T-helper 1 cell treated with Interleukin-12 subunit alpha and Interleukin-12 subunit beta and Interleukin-4 antibody, amounts not matched to agents 30 μg/mL and 1 μg/mL, for 36 hours (primary cell): ENCODE measurements at regions not wholly inside any gene's neighbourhood (a gene's known extent, or its start where the extent isn't known, plus 50 kb on each side); places are given as distances from the start of the nearest gene placed in this dataset.

Source experiments
- H3K27ac Mint-ChIP-seq: one replicate; pipeline ENCODE4 v1.8.0; 2021; ENCODE audit warnings: mild to moderate bottlenecking, mixed read lengths
- H3K27me3 Mint-ChIP-seq: one replicate; pipeline ENCODE4 v1.8.0; 2021; ENCODE audit warnings: low read depth, mixed read lengths
- H3K36me3 Mint-ChIP-seq: one replicate; pipeline ENCODE4 v1.8.0; 2021; ENCODE audit warnings: low read depth, mixed read lengths
- H3K4me1 Mint-ChIP-seq: one replicate; pipeline ENCODE4 v1.8.0; 2021; ENCODE audit warnings: low read depth, mixed read lengths
- H3K4me3 Mint-ChIP-seq: one replicate; pipeline ENCODE4 v1.8.0; 2021; ENCODE audit warnings: mild to moderate bottlenecking, moderate library complexity, mixed read lengths
- H3K9me3 Mint-ChIP-seq: one replicate; pipeline ENCODE4 v1.8.0; 2021; ENCODE audit warnings: mixed read lengths

- Mint-ChIP-seq H3K4me1 (no peaks in the 10 kb centered on the region), H3K27me3 (peaks cover 5% of the 10 kb centered on the region), H3K4me3 (no peak overlapping the region), H3K36me3 (no peaks in the 10 kb centered on the region), H3K9me3 (no peaks in the 10 kb centered on the region), H3K27ac (no peak overlapping the region)
These were observed 339.6 kb upstream of the SGCD start for GRCh38 chr5:155987265-155987810.

- no peak overlapping the region for H3K27ac Mint-ChIP-seq
- H3K9me3 Mint-ChIP-seq, result no peaks in the 10 kb centered on the region
- no peaks in the 10 kb centered on the region for H3K36me3 Mint-ChIP-seq
- H3K27me3 Mint-ChIP-seq, result peaks cover 5% of the 10 kb centered on the region
- H3K4me1 Mint-ChIP-seq, result no peaks in the 10 kb centered on the region
- H3K4me3 Mint-ChIP-seq, result no peak overlapping the region
These were observed 337.1 kb upstream of the SGCD start for GRCh38 chr5:155989879-155990278.

GRCh38 chr5:155996123-155996522, 330.8 kb upstream of the SGCD start:
- H3K36me3 Mint-ChIP-seq, result no peaks in the 10 kb centered on the region
- H3K27ac Mint-ChIP-seq, result no peak overlapping the region
- H3K27me3 Mint-ChIP-seq, result peaks cover 5% of the 10 kb centered on the region
- no peaks in the 10 kb centered on the region for H3K4me1 Mint-ChIP-seq
- no peak overlapping the region for H3K4me3 Mint-ChIP-seq
- H3K9me3 Mint-ChIP-seq, result no peaks in the 10 kb centered on the region

GRCh38 chr5:155998257-155998656, 328.7 kb upstream of the SGCD start:
- Mint-ChIP-seq H3K27me3 (no peaks in the 10 kb centered on the region), H3K4me1 (no peaks in the 10 kb centered on the region), H3K27ac (no peak overlapping the region), H3K4me3 (no peak overlapping the region), H3K9me3 (no peaks in the 10 kb centered on the region), H3K36me3 (no peaks in the 10 kb centered on the region)

GRCh38 chr5:156000115-156000514, 326.8 kb upstream of the SGCD start:
- H3K4me3 Mint-ChIP-seq, result no peak overlapping the region
- no peaks in the 10 kb centered on the region for H3K36me3 Mint-ChIP-seq
- no peaks in the 10 kb centered on the region for H3K9me3 Mint-ChIP-seq
- H3K27ac Mint-ChIP-seq, result no peak overlapping the region
- no peaks in the 10 kb centered on the region for H3K27me3 Mint-ChIP-seq
- no peaks in the 10 kb centered on the region for H3K4me1 Mint-ChIP-seq

- Mint-ChIP-seq H3K4me1 (no peaks in the 10 kb centered on the region), H3K27ac (no peak overlapping the region), H3K36me3 (no peaks in the 10 kb centered on the region), H3K9me3 (no peaks in the 10 kb centered on the region), H3K4me3 (no peak overlapping the region), H3K27me3 (peaks cover 3% of the 10 kb centered on the region)
These were observed 322.2 kb upstream of the SGCD start for GRCh38 chr5:156004754-156005153.

- Mint-ChIP-seq H3K4me1 (no peaks in the 10 kb centered on the region), H3K27ac (no peak overlapping the region), H3K4me3 (no peak overlapping the region), H3K9me3 (no peaks in the 10 kb centered on the region), H3K27me3 (peaks cover 3% of the 10 kb centered on the region), H3K36me3 (no peaks in the 10 kb centered on the region)
These were observed 320.8 kb upstream of the SGCD start for GRCh38 chr5:156006026-156006647.

GRCh38 chr5:156008844-156009243, 318.1 kb upstream of the SGCD start:
- peaks cover 3% of the 10 kb centered on the region for H3K27me3 Mint-ChIP-seq
- H3K4me1 Mint-ChIP-seq, result no peaks in the 10 kb centered on the region
- H3K4me3 Mint-ChIP-seq, result no peak overlapping the region
- H3K9me3 Mint-ChIP-seq, result no peaks in the 10 kb centered on the region
- no peak overlapping the region for H3K27ac Mint-ChIP-seq
- no peaks in the 10 kb centered on the region for H3K36me3 Mint-ChIP-seq

- peaks cover 3% of the 10 kb centered on the region for H3K27me3 Mint-ChIP-seq
- no peaks in the 10 kb centered on the region for H3K9me3 Mint-ChIP-seq
- H3K4me1 Mint-ChIP-seq, result no peaks in the 10 kb centered on the region
- no peak overlapping the region for H3K4me3 Mint-ChIP-seq
- no peaks in the 10 kb centered on the region for H3K36me3 Mint-ChIP-seq
- H3K27ac Mint-ChIP-seq, result no peak overlapping the region
These were observed 317.4 kb upstream of the SGCD start for GRCh38 chr5:156009583-156009982.

GRCh38 chr5:156015137-156015536, 311.8 kb upstream of the SGCD start:
- H3K27ac Mint-ChIP-seq, result no peak overlapping the region
- H3K27me3 Mint-ChIP-seq, result peaks cover 4% of the 10 kb centered on the region
- no peaks in the 10 kb centered on the region for H3K36me3 Mint-ChIP-seq
- no peaks in the 10 kb centered on the region for H3K9me3 Mint-ChIP-seq
- H3K4me1 Mint-ChIP-seq, result no peaks in the 10 kb centered on the region
- H3K4me3 Mint-ChIP-seq, result no peak overlapping the region

- Mint-ChIP-seq H3K36me3 (no peaks in the 10 kb centered on the region), H3K4me1 (no peaks in the 10 kb centered on the region), H3K27me3 (peaks cover 4% of the 10 kb centered on the region), H3K27ac (no peak overlapping the region), H3K9me3 (no peaks in the 10 kb centered on the region), H3K4me3 (no peak overlapping the region)
These were observed 307.8 kb upstream of the SGCD start for GRCh38 chr5:156019130-156019529.

- no peaks in the 10 kb centered on the region for H3K36me3 Mint-ChIP-seq
- no peaks in the 10 kb centered on the region for H3K4me1 Mint-ChIP-seq
- no peak overlapping the region for H3K27ac Mint-ChIP-seq
- H3K27me3 Mint-ChIP-seq, result peaks cover 4% of the 10 kb centered on the region
- no peaks in the 10 kb centered on the region for H3K9me3 Mint-ChIP-seq
- H3K4me3 Mint-ChIP-seq, result no peak overlapping the region
These were observed 307.3 kb upstream of the SGCD start for GRCh38 chr5:156019571-156020180.

- Mint-ChIP-seq H3K27ac (no peak overlapping the region), H3K27me3 (peaks cover 4% of the 10 kb centered on the region), H3K4me1 (no peaks in the 10 kb centered on the region), H3K36me3 (no peaks in the 10 kb centered on the region), H3K9me3 (no peaks in the 10 kb centered on the region), H3K4me3 (no peak overlapping the region)
These were observed 306.3 kb upstream of the SGCD start for GRCh38 chr5:156020647-156021046.

GRCh38 chr5:156021866-156022265, 305.1 kb upstream of the SGCD start:
- H3K36me3 Mint-ChIP-seq, result no peaks in the 10 kb centered on the region
- H3K4me3 Mint-ChIP-seq, result no peak overlapping the region
- H3K4me1 Mint-ChIP-seq, result no peaks in the 10 kb centered on the region
- peaks cover 4% of the 10 kb centered on the region for H3K27me3 Mint-ChIP-seq
- no peaks in the 10 kb centered on the region for H3K9me3 Mint-ChIP-seq
- no peak overlapping the region for H3K27ac Mint-ChIP-seq

GRCh38 chr5:156025656-156026055, 301.3 kb upstream of the SGCD start:
- H3K27ac Mint-ChIP-seq, result no peak overlapping the region
- no peaks in the 10 kb centered on the region for H3K9me3 Mint-ChIP-seq
- H3K27me3 Mint-ChIP-seq, result no peaks in the 10 kb centered on the region

More at GRCh38 chr5:156025656-156026055, 301.3 kb upstream of the SGCD start:
- Mint-ChIP-seq H3K36me3 (no peaks in the 10 kb centered on the region), H3K4me1 (no peaks in the 10 kb centered on the region), H3K4me3 (no peak overlapping the region)
